CD4-positive, alpha-beta T cell treated with Interleukin-2 at 100 ng/mL for 4 hours (primary cell): ENCODE measurements at regions not wholly inside any gene's neighbourhood (a gene's known extent, or its start where the extent isn't known, plus 50 kb on each side); places are given as distances from the start of the nearest gene placed in this dataset.

ENCODE experiments used
- DNase-seq: peaks from one replicate; pipeline ENCODE4 v3.0.0-alpha.2; 2020; ENCODE audit warnings: low spot score

DNA sequence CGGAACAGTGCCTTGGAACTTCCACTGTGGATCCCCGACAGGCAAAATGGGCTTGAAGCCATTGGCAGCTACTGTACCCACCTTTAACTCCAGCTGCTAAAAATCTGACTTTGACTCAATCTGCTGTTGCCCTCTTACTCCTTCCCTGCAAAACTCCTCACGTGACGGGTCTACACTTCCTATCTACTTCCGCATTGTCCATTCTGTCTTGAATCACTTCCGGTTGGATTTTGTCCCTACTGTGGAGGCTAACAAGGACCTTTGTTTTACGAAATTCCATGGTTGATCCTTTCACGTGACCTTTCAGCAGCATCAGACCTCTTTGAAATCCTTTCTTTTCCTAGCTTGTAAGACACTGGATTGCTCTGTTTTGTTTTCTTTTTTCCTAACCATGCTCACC, 268.4 kb downstream of the PRDM2 start:
- DNase-seq, result no peak

DNA sequence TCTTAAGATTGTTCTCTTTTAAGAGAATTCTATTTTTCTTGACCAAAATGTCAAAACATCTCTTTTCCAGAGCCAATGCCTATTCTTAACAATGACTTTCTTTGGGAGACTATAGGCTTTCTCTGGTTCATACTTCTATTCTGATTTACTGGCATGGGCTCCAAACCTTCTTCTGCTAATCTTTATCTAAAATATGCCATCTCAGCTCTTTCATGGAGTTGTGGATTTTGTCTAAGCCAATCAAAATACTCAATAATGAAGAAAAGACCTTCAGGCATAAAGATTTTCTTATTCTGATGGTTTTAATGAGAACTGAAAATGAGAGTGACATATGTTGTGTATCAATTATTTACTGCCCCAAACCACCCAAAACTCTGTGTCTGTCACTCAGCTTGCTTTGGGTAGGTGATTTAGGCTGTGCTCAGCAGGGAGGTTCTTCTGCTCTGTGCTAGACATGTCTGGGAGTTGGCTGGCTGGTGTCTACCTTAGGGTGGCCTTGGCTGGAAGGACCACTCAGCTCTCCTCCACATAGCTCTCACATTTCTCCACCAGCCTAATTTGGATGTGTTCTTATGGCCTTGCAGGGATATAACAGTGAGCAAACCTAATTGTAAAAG, 270.8 kb downstream of the PRDM2 start:
- DNase-seq, result no peak

DNA sequence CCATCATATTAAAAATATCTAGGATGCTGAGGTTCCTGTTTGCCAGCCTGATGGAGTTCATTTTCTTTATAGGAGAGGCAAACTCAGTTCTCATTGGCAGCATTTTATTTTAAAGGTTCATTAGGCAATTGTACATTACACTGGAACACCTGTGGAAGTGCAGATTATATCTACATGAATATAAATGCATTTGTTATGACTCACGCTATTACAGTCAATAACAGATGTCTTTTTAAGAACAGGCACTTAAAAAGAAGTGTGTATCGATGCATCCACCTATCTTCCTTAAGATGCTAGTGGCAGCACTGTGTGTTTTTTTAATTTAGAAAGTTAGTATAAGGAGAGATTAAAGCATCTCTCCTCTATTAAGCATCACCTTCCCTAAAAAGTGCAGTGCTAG, 276.5 kb downstream of the PRDM2 start:
- DNase-seq, result no peak

DNA sequence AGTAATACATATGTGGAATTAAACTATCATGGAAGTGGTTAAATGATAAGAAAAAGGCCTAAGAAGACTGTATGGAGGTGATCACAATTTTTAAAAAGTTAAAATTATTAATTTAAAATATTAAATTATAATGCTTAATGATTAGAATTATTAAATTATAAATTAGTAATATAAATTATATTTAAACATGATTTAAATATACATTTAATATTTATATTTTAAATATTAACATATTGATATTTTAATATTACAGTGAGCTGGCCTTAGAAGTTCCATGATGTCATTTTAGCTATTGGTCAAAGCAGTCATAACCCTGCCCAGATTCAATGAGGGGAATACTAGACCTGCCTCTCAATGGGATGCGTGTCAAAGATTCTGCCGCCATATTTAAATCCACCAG, 281.2 kb downstream of the PRDM2 start:
- no peak for DNase-seq

DNA sequence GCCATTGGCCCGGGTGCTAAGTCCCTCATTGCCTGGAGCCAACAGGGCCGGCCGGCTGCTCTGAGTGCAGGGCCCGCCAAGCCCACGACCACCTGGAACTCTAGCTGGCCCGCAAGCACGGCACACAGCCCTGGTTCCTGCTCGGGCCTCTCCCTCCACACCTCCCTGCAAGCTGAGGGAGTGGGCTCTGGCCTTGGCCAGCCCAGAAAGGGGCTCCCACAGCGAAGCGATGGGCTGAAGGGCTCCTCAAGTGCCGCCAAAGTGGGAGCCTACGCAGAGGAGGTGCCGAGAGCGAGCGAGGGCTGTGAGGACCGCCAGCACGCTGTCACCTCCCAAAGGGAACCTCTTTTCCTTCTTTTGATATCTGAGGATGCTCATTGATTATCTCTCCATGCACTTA, 283.4 kb downstream of the PRDM2 start:
- DNase-seq, result no peak

DNA sequence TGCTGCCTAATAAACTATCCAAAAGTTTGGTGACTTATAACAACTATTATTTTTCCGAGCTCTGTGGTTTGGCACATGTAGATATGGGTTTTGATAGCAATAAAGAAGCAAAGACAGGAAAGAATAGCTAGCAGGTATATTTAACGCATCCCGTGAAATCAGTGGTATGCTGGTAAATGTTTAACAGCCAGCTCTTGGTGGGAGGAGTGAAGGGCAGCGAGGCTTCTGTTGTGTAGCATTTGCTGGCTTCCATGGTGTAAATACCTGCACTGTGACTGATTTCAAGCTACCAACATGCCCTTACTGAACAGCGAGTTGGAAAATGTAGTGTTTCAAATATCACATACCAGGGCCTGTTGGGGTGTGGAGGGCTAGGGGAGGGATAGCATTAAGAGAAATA, 291.0 kb downstream of the PRDM2 start:
- DNase-seq, result no peak

DNA sequence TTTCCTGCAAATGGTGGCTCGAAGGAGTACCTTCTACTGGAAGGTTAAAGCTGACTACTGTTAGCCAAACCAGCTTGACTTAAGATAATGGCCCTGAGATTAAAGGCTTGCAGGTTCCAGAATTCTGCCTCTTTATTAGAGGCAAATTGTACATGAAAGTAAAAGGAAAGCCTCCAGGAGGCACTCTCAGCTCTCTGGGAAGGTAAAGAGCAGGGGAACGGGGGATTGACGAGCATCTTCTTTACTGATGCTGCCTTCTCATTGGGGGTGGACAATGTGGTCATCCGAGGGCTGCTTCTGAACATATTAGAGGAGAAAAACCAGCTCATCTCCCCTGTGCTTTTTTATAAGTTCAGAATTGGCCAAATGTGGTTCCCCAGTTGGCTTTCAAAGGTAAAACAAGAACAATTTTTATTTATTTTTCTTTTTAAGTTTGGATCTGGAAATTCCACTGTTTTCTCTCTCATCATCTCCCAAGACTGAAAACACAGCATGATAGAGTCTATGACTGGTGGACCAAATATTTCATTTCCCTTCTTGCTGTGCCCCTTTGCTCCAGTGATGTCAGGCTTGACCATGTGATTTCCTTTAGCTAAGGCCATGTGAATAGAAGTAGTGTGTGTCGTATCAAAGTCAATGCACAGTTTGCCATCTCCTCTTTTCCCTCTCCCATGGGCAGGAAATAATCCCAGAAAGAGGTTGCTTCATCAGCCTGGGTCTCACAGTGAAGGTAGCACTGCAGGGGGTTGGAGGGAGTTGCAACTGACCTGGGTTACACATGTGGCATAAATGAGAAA, 292.7 kb downstream of the PRDM2 start:
- DNase-seq, result no peak

DNA sequence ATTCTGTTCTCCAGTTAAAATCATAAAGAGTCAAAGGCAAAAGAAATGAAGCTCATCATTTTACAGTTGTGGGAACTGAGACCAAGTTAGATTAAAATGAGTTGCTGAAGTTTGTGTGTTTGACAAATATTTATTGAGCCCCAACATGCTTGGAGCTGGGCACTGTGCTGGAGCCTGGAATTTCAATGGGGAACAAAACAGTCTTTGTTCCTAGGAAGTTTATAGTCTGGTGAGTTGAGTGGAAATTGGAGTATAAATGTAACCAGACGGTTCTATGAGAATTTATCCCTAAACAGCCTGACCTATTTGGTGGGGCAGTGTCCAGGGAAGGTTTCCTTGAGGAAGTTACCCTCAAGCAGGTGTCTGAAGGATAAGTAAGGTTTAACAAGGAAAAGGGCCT, 294.4 kb downstream of the PRDM2 start:
- DNase-seq, result no peak

DNA sequence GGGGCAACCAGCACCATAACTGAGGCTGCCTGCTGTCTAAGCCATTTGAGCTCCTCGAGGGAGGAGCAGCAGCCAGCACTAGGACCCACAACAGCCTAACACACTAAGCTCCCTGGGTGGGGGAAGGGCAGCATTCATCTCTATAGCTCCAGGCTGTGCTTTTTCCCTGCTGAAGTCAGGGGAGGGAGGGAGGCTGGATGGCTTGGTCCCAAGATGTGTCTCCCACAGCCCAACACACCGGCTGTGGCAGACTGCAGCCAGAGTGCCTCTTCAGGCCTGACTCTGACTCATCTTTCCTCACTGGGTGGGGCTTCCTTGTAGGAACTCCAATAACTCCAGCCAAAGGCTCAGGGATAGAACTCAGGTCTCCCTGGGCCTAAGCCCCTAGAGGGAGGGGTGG, 296.3 kb downstream of the PRDM2 start:
- no peak for DNase-seq

DNA sequence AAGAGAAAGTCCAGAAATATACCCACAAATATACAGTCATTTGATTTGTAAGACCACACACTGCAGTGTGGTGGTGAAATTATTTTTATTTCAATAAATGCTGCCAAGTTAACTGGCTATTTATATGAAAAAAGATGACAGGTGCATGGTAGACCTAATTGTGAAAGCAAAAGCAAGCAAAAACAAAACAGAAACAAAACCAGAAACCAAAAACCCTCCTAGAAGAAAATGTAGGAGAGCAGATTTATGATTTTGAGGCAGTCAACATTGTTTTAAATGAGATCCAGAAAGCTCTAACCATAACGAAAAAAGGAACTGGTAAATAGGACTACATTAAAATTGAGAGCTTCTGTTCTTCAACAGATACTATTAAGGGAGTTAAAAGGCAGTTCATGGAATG, 303.6 kb downstream of the PRDM2 start:
- no peak for DNase-seq

DNA sequence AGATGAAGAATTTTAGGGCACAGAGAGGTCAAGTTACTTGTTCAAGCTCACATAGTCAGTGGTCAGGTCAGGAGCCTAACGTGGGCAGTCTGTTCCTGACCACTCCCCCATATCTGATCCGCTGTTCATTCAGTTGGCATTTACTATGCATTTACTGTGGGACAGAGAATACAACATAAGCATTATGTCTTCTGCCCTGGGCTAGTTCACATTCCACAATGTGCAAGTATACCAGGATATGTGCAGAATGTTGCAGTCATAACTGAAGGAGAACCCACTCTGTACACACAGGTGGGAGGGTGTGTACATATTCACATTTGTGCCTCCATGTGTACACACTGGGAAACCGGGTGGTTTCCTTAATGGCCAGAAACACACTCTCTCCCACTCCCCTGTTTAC, 309.6 kb downstream of the PRDM2 start:
- DNase-seq, result no peak

DNA sequence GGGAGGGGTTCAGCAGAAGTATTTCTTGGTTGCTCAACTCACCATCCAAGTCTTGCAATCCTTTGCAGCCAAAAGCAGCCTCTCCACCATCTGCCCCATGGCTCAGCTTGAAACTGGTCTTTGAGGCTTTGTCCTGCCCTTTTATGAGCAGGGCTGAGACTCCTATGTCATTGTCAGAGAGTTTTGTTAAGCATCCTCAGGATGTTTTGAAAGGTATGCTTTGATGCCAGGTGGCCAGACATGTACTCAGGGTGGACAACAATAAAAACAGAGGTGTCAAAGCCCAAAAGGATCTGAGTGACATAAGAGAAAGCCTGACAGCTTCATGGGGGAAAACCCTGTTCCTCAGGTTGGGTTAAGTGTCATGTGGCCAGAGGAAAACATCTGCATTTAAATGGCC, 310.5 kb downstream of the PRDM2 start:
- no peak for DNase-seq

DNA sequence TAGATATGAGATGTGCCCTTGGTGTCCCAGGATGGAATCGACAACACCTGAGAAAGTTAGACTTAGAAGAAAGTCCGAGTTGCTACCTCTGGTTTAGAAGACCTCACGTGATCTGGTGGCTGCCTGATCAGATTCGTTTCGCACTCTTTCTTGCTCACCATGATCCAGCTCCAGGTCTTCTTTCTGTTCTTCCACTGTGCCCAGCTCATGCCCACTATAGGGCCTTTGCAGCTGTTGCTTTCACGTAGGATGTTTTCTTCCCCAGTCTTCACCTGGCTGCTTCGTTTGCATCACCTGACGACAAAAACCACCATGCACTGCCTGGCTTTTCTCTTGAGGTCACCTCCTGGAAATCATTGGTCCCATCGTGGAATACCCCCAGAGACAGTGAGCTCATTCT, 311.1 kb downstream of the PRDM2 start:
- no peak for DNase-seq

DNA sequence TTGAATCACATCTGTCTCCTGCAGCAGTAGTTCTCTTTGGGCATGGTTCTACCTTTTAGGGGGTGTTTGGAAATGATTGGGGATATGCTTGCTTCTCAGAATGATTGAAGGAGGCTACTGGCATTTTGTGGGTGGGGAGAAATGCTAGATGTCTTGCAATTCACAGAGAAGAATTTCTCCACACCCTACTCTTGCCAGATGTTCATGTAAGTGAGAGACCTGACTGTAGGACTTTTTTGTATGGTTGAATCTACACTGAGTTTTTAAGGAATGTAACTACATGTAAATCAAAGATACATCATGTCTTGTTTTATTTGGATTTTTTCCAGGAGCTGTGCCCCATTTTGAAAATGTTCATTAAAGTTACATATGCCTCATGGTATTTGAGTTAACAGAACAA, 311.9 kb downstream of the PRDM2 start:
- DNase-seq, result no peak

DNA sequence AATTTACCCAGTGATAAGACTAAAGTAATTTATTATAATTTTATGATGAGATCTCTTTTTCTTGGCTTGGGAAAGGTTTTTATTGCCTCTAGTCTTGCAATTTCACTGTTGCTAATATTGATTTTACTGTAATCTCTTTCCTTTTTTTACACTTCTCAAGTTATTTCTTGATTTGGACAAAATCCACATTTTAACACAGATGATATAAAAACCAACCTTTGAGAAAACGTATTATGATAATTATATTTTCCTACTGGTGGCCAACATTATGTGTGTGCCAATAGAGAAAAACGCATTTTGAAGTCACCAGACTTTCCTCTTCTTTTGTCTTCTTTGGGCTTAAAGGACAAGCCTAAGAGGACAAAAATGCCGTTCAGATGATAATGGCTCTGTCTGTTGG, 314.9 kb downstream of the PRDM2 start:
- no peak for DNase-seq

DNA sequence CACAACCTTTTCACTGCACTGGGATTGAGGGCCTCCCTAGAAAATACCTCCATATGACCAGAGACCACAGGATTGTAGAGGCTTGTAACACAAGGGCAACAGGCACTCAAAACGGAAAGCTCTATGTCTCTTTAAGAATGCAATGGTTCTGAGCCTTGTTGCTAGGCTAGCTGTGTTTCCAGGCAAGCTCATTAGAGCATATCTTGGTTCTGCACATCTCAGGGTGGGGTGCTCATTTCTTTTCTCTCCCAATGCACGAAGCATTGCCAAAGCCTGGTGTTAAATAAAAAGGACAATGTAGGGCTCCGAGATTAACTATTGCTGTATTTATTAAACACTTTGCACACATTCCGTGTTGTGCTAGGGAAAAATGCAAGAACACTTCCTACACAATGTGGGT, 315.9 kb downstream of the PRDM2 start:
- no peak for DNase-seq

DNA sequence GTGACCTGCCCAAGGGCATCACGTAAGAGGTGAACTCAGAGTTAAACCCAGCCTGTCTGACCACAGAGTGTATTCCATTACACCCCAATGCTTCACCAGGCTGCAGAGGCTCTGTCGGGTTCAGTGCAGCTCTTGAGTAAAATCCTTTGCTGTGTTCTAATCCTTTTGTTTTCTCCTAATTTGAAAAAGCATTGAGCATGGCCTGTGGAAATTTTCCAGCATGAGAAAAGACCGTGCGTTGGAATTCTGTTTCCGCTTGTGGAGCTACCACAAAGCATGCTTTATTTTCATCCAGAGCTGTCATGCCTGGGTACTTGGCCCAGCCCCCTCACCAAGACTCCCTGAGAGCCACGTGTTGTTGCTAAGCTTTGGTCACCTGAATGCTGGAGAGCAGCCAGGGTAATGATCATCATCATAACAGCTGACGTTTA, 317.6 kb downstream of the PRDM2 start:
- no peak for DNase-seq

DNA sequence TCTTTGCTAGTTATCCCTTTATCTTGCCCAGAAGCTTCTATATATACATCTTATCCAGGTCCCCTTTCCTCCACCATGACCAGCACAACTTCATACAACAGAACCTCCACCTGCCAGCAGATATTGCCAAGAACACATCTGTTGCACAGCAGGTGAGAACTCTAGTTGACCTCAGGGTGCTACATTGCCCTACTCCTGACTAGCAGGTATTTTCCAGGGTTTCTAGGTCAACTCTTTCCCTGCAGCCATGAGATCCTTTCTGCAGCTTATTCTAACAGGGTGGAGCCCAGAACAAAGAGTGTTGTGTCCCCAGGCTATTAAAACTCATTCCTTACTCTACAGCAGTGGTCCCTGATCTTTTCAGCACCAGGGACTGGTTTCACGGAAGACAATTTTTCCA, 319.5 kb downstream of the PRDM2 start:
- DNase-seq, result no peak

DNA sequence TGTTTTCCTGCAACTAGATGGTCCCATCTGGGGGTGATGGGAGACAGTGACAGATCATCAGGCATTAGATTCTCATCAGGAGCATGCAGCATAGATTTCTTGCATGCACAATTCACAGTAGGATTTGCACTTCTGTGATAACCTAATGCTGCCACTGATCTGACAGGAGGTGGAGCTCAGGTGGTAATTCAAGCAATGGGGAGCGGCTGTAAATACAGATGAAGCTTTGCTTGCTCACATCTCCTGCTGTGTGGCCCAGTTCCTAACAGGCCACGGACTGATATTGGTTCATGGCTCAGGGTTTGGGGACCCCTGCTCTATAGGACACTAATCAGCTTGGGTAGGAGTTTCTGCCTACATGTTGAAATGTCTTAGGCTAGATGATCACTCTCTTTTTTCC, 320.0 kb downstream of the PRDM2 start:
- no peak for DNase-seq

DNA sequence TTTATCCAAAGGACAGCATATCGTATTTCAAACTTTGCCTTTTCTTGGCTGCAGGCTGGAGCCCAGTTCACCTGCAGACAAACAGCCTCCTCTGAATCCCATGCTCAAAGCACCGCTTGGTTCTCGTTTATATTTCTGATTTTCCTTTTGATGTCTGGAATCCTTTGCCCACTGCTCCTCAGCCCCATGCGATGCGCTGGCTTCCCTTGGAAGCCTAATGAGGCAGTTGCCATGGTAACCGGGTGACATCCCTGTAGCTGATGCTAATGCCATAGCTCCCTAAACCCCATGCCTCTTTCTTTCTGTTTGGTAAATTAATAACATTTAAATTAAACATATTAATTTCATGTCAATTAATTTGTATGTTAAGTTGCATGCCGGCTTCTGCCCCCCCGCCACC, 327.1 kb downstream of the PRDM2 start:
- DNase-seq, result no peak

DNA sequence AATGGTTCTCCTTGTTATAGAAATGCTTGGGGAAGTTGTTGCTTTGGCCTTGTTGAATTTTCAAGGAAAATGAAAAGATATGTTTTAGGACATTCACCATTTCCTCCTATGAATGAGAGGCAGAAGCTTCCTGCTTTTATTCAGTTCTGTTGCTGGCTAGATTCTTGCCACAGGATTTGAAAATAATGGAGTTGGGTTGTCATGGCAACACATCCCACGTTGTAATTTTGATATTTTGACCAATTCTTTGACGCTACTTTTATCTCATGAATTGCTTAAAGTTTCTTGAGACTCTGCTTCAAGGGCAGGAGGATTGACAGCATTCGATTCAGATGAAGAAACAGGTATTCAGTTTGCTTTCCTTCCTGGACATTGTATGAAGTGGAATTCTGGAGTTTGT, 331.5 kb downstream of the PRDM2 start:
- DNase-seq, result no peak

DNA sequence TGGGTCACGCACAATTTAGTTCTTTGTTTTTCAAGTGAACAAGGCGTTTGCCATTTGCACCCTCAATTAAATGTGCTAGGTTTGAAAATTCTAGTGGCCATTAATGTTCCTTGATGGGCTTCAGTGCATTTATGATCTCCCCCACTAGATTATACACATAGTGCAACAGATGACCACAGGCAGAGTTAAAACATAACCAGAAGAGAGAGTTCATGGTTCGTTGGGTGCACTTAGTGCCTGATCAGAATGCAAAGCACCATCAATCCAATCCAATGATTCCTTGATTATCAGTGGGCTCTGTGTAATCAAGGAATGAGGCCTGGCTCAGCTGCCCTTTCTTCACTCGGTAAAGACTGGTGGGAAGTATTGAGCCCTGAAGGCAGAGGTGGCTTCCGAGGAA, 334.5 kb downstream of the PRDM2 start:
- DNase-seq, result no peak

DNA sequence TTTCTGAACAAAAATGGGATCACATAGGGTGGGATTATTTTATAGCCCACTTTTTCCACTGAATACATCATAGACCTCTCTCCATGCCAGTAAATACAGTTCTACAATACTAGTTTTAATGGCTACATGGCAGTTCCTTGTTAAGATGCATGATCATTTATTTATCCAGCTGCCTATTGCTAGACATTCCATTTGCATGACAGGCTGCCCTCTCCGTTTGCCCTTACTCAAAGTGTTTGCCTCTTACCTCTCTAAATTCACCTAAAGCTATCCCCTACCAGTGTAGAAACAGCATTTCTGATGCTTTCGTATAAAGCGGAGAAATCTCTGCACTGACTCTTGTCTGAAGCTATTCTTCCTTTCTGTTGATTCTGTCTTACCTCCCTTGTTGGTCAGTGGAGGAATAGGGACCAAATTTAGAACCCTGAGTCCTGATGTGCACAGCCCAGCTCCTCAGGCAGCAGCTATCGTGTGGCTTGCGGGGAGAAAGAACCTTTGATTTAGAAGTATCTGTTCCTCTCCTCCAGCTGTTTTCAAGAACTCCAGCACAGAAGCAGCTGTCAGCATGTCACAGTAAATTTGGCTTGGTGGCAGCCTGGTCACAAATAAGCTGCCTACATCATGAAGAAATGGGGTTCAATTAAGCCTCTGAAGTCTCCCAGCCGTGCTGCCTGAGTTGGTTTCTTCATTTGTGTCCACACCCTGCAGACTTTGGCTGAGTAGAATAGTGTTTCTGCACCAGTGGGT, 337.3 kb downstream of the PRDM2 start:
- DNase-seq, result no peak
